IPS DF 6.9 (cell line): ENCODE measurements at regions not wholly inside any gene's neighbourhood (a gene's known extent, or its start where the extent isn't known, plus 50 kb on each side); places are given as distances from the start of the nearest gene placed in this dataset.

Experiments used
- DNase-seq: peaks from one replicate; pipeline ENCODE4 v3.0.0-alpha.2; 2013; ENCODE audit warnings: low read depth, low spot score
- H3K27ac ChIP-seq: one replicate; pipeline ENCODE4 v1.5.1; 2013; ENCODE audit warnings: low read length, control low read depth
- H3K27me3 ChIP-seq: 2 replicates; pipeline ENCODE4 v1.6.1; 2013; ENCODE audit warnings: mild to moderate bottlenecking, low read length; ENCODE audit not compliant: control insufficient read depth, insufficient read depth
- H3K36me3 ChIP-seq: 2 replicates; pipeline ENCODE4 v1.6.1; 2013; ENCODE audit warnings: low read length; ENCODE audit not compliant: control insufficient read depth, insufficient read depth
- H3K4me1 ChIP-seq: 2 replicates; pipeline ENCODE4 v1.6.1; 2013; ENCODE audit warnings: low read length; ENCODE audit not compliant: control insufficient read depth, insufficient read depth
- H3K4me3 ChIP-seq: 2 replicates; pipeline ENCODE4 v1.5.1; 2013; ENCODE audit warnings: mild to moderate bottlenecking, low read length
- H3K9me3 ChIP-seq: 2 replicates; pipeline ENCODE4 v1.6.1; 2013; ENCODE audit warnings: low read length, inconsistent platforms; ENCODE audit not compliant: control insufficient read depth, insufficient read depth
- WGBS: extraction: QIAGEN DNeasy Blood & Tissue Kit; methylation state at CpG from one replicate; pipeline ENCODE4 v1.1.7; 2013; ENCODE audit warnings: mixed read lengths, missing lambda C conversion rate; ENCODE audit not compliant: insufficient read length, insufficient coverage; 5-methylcytosine and 5-hydroxymethylcytosine counted together

GRCh38 chr16:51436742-51437141 lies 285.7 kb upstream of the SALL1 start:
- Histone ChIP-seq H3K4me1 (peaks cover 3% of the 10 kb centered on the region; the same call in 1 of the 2 replicates), H3K27me3 (no peaks in the 10 kb centered on the region), H3K36me3 (no peaks in the 10 kb centered on the region), H3K4me3 (no peak overlapping the region), H3K27ac (no peak overlapping the region), H3K9me3 (no peaks in the 10 kb centered on the region)
- 100% methylated on average over 1 of the region's 1 CpG for WGBS
- no peak for DNase-seq

- Histone ChIP-seq H3K36me3 (no peaks in the 10 kb centered on the region), H3K4me1 (no peaks in the 10 kb centered on the region), H3K9me3 (no peaks in the 10 kb centered on the region), H3K4me3 (no peak overlapping the region), H3K27ac (no peak overlapping the region), H3K27me3 (no peaks in the 10 kb centered on the region)
- DNase-seq: no peak
- WGBS: no CpG with 5 or more reads among the region's 9 CpGs
Measured at GRCh38 chr16:51434567-51435198, 283.6 kb upstream of the SALL1 start.

- H3K27ac ChIP-seq: no peak overlapping the region
- no peaks in the 10 kb centered on the region for H3K27me3 ChIP-seq
- no peaks in the 10 kb centered on the region for H3K9me3 ChIP-seq
- no peaks in the 10 kb centered on the region for H3K36me3 ChIP-seq
- DNase-seq: no peak
- H3K4me3 ChIP-seq: no peak overlapping the region
- no peaks in the 10 kb centered on the region for H3K4me1 ChIP-seq
- no CpG with 5 or more reads among the region's 3 CpGs for WGBS
Measured at GRCh38 chr16:51433599-51433998, 282.5 kb upstream of the SALL1 start.

- Histone ChIP-seq H3K27me3 (no peaks in the 10 kb centered on the region), H3K27ac (no peak overlapping the region), H3K4me3 (no peak overlapping the region), H3K36me3 (no peaks in the 10 kb centered on the region), H3K4me1 (no peaks in the 10 kb centered on the region), H3K9me3 (no peaks in the 10 kb centered on the region)
- DNase-seq: no peak
- WGBS: no CpG with 5 or more reads among the region's 9 CpGs
Measured at GRCh38 chr16:51431517-51432241, 280.6 kb upstream of the SALL1 start.

GRCh38 chr16:51430716-51431369 lies 279.8 kb upstream of the SALL1 start:
- no peaks in the 10 kb centered on the region for H3K4me1 ChIP-seq
- no peaks in the 10 kb centered on the region for H3K27me3 ChIP-seq
- no peak for DNase-seq
- no peak overlapping the region for H3K4me3 ChIP-seq
- no peaks in the 10 kb centered on the region for H3K9me3 ChIP-seq
- no peaks in the 10 kb centered on the region for H3K36me3 ChIP-seq
- no CpG with 5 or more reads among the region's 3 CpGs for WGBS
- H3K27ac ChIP-seq: no peak overlapping the region

- no peak overlapping the region for H3K27ac ChIP-seq
- H3K4me3 ChIP-seq: no peak overlapping the region
- H3K27me3 ChIP-seq: no peaks in the 10 kb centered on the region
- DNase-seq: no peak
- no peaks in the 10 kb centered on the region for H3K9me3 ChIP-seq
- no peaks in the 10 kb centered on the region for H3K36me3 ChIP-seq
- no CpG with 5 or more reads among the region's 2 CpGs for WGBS
- H3K4me1 ChIP-seq: no peaks in the 10 kb centered on the region
Measured at GRCh38 chr16:51429041-51429440, 278.0 kb upstream of the SALL1 start.

- no peaks in the 10 kb centered on the region for H3K9me3 ChIP-seq
- no peak overlapping the region for H3K27ac ChIP-seq
- no peaks in the 10 kb centered on the region for H3K36me3 ChIP-seq
- no peak for DNase-seq
- no peaks in the 10 kb centered on the region for H3K27me3 ChIP-seq
- no peaks in the 10 kb centered on the region for H3K4me1 ChIP-seq
- H3K4me3 ChIP-seq: no peak overlapping the region
- WGBS: no CpG with 5 or more reads among the region's 1 CpG
Measured at GRCh38 chr16:51427085-51427484, 276.0 kb upstream of the SALL1 start.

- Histone ChIP-seq H3K4me1 (no peaks in the 10 kb centered on the region), H3K36me3 (no peaks in the 10 kb centered on the region), H3K4me3 (no peak overlapping the region), H3K27me3 (no peaks in the 10 kb centered on the region), H3K27ac (no peak overlapping the region), H3K9me3 (no peaks in the 10 kb centered on the region)
- WGBS: no CpG with 5 or more reads among the region's 5 CpGs
- DNase-seq: no peak
Measured at GRCh38 chr16:51426276-51426675, 275.2 kb upstream of the SALL1 start.

GRCh38 chr16:51420247-51420646 lies 269.2 kb upstream of the SALL1 start:
- DNase-seq: no peak
- Histone ChIP-seq H3K9me3 (no peaks in the 10 kb centered on the region), H3K27ac (no peak overlapping the region), H3K4me1 (no peaks in the 10 kb centered on the region; the same call in 1 of the 2 replicates), H3K4me3 (no peak overlapping the region), H3K27me3 (no peaks in the 10 kb centered on the region), H3K36me3 (no peaks in the 10 kb centered on the region)
- WGBS: no CpG with 5 or more reads among the region's 2 CpGs

GRCh38 chr16:51419768-51420167 lies 268.7 kb upstream of the SALL1 start:
- Histone ChIP-seq H3K4me1 (no peaks in the 10 kb centered on the region; the same call in 1 of the 2 replicates), H3K27me3 (no peaks in the 10 kb centered on the region), H3K4me3 (no peak overlapping the region), H3K36me3 (no peaks in the 10 kb centered on the region), H3K9me3 (no peaks in the 10 kb centered on the region), H3K27ac (no peak overlapping the region)
- no CpG with 5 or more reads among the region's 2 CpGs for WGBS
- DNase-seq: no peak
